Endodermal cell (in vitro differentiated cells): ENCODE measurements at regions not wholly inside any gene's neighbourhood (a gene's known extent, or its start where the extent isn't known, plus 50 kb on each side); places are given as distances from the start of the nearest gene placed in this dataset.

Source experiments
- DNase-seq: peaks from one replicate; pipeline ENCODE4 v3.0.0-alpha.2; 2017
- H3K27ac ChIP-seq: 2 replicates; pipeline ENCODE4 v1.5.1; 2013; ENCODE audit warnings: mild to moderate bottlenecking, low read depth, low read length, moderate library complexity
- H3K27me3 ChIP-seq: 2 replicates; pipeline ENCODE4 v1.6.1; 2013; ENCODE audit warnings: mild to moderate bottlenecking, low read length, moderate library complexity; ENCODE audit not compliant: insufficient read depth, control insufficient read depth, poor library complexity, severe bottlenecking
- H3K36me3 ChIP-seq: 2 replicates; pipeline ENCODE4 v1.7.0; 2013; ENCODE audit warnings: mild to moderate bottlenecking, low read length, moderate library complexity; ENCODE audit not compliant: control insufficient read depth, insufficient read depth
- H3K4me1 ChIP-seq: one replicate; pipeline ENCODE4 v1.7.0; 2013; ENCODE audit warnings: low read length; ENCODE audit not compliant: control insufficient read depth, insufficient read depth
- H3K4me3 ChIP-seq: 2 replicates; pipeline ENCODE4 v1.5.1; 2013; ENCODE audit warnings: mild to moderate bottlenecking, low read length, moderate library complexity
- H3K9ac ChIP-seq: 2 replicates; pipeline ENCODE4 v1.6.1; 2013; ENCODE audit warnings: mild to moderate bottlenecking, low read length, moderate library complexity; ENCODE audit not compliant: poor library complexity, severe bottlenecking; ENCODE audit errors: extremely low read depth
- H3K9me3 ChIP-seq: 2 replicates; pipeline ENCODE4 v1.6.1; 2013; ENCODE audit warnings: mild to moderate bottlenecking, low read length, moderate library complexity; ENCODE audit not compliant: control insufficient read depth
- H3K27ac Mint-ChIP-seq: 2 replicates; pipeline ENCODE4 v1.8.0; 2020; ENCODE audit warnings: mixed read lengths
- H3K27me3 Mint-ChIP-seq: 2 replicates; pipeline ENCODE4 v1.8.0; 2021; ENCODE audit warnings: mild to moderate bottlenecking, mixed read lengths; ENCODE audit not compliant: insufficient read depth
- H3K36me3 Mint-ChIP-seq: 2 replicates; pipeline ENCODE4 v1.8.0; 2020; ENCODE audit warnings: low read depth, mixed read lengths
- H3K4me1 Mint-ChIP-seq: 2 replicates; pipeline ENCODE4 v1.8.0; 2020; ENCODE audit warnings: mixed read lengths
- H3K4me3 Mint-ChIP-seq: 2 replicates; pipeline ENCODE4 v1.8.0; 2020; ENCODE audit warnings: mild to moderate bottlenecking, moderate library complexity, mixed read lengths
- H3K9me3 Mint-ChIP-seq: 2 replicates; pipeline ENCODE4 v1.8.0; 2020; ENCODE audit warnings: mild to moderate bottlenecking, mixed read lengths
- WGBS, 2 experiments: methylation state at CpG; one replicate each; pipeline versions ENCODE4 v1.1.5 to v1.1.7; 2013; ENCODE audit warnings: missing lambda C conversion rate in 2 of 2, mixed read lengths in 1 of 2; ENCODE audit not compliant: insufficient coverage in 1 of 2, insufficient read length in 1 of 2; 5-methylcytosine and 5-hydroxymethylcytosine counted together
- TF ChIP-seq, protein P1 (sequence below): fragments of 200-600 bp; sonication (generic); conservative IDR thresholded peaks from 2 replicates; pipeline ENCODE4 v1.5.0; 2021; ENCODE audit warnings: antibody characterized with exemption, mild to moderate bottlenecking

DNA sequence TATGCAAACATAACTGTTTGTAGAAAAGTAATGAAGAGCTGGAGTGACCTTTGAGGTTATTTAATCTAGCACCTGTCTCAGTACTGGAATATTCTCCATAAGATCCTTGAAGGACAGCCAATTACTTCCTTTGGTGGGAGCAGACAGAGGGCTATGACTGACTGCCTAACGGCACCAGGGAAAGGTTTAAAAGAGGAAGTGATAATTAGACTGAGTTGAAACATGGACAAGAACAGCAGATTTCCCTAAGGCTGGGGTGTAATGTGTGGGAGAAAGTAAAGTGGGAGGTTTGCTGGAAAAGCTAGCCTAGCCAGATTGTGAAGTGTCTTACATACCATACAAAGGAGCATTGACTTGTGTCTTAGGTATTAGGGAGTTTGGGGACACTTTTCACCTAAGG lies 191.3 kb upstream of the PCDH9 start:
- Mint-ChIP-seq H3K4me3 (no peak overlapping the region), H3K27ac (no peak overlapping the region), H3K9me3 (no peaks in the 10 kb centered on the region), H3K27me3 (no peaks in the 10 kb centered on the region), H3K36me3 (no peaks in the 10 kb centered on the region), H3K4me1 (no peaks in the 10 kb centered on the region)
- 88 to 100% methylated on average over 1 of the region's 1 CpG for WGBS, 2 experiments
- TF ChIP-seq, protein P1, sequence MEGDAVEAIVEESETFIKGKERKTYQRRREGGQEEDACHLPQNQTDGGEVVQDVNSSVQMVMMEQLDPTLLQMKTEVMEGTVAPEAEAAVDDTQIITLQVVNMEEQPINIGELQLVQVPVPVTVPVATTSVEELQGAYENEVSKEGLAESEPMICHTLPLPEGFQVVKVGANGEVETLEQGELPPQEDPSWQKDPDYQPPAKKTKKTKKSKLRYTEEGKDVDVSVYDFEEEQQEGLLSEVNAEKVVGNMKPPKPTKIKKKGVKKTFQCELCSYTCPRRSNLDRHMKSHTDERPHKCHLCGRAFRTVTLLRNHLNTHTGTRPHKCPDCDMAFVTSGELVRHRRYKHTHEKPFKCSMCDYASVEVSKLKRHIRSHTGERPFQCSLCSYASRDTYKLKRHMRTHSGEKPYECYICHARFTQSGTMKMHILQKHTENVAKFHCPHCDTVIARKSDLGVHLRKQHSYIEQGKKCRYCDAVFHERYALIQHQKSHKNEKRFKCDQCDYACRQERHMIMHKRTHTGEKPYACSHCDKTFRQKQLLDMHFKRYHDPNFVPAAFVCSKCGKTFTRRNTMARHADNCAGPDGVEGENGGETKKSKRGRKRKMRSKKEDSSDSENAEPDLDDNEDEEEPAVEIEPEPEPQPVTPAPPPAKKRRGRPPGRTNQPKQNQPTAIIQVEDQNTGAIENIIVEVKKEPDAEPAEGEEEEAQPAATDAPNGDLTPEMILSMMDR, result no peak
- Histone ChIP-seq H3K27me3 (no peaks in the 10 kb centered on the region), H3K9ac (no peak overlapping the region), H3K4me1 (no peaks in the 10 kb centered on the region), H3K36me3 (no peaks in the 10 kb centered on the region), H3K4me3 (no peak overlapping the region), H3K9me3 (no peaks in the 10 kb centered on the region), H3K27ac (no peak overlapping the region)
- no peak for DNase-seq

DNA sequence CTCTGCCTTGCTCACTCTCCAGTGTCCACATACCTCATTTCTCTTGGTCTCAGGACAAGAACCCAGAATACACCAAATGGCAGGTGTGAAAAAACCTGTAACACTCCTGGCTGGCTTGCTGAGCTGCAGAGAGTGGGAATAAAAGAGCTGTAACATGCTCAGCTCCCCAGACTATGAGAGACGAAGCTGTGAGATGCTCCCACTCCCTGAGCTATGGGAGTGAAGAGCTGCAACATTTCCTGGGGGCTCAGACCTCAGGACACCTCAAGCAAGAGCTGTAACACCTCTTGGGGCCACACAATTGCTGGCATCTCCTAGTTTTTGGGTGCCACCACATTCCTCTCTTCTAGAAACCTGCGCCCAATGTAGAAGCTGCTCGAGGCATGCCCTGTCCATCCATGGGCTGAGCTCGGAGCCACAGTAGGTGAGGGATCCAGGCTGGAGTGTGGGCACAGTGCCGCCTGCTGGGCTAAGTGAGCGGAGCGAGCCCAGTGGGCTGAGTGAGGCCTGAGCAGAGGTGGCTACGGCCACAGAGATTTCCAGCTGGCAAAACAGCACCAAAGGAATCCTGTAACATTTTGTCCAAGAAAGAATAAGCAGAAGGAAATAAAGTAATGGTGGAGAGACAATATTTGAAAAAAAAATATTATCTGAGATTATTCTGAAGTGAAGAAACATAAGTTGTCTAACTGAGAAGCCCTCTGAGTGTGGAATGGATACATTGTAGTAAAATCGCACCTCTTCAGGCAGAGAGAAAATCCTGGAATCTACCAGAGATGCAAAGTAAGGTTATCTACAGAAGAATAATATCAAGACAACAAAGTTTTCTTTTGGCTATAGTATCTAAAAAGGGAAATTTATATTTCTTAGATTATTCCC lies 186.2 kb upstream of the PCDH9 start:
- H3K9me3 ChIP-seq, result no peaks in the 10 kb centered on the region
- Mint-ChIP-seq H3K4me1 (no peaks in the 10 kb centered on the region), H3K27me3 (no peaks in the 10 kb centered on the region), H3K9me3 (no peaks in the 10 kb centered on the region), H3K27ac (no peak overlapping the region), H3K4me3 (no peak overlapping the region), H3K36me3 (no peaks in the 10 kb centered on the region)
- no peak overlapping the region for H3K9ac ChIP-seq
- TF ChIP-seq, protein P1, result peak; percentile 95
- 59 to 64% methylated on average over 8 to 9 of the region's 9 CpGs for WGBS, 2 experiments
- no peak overlapping the region for H3K27ac ChIP-seq
- H3K36me3 ChIP-seq, result no peaks in the 10 kb centered on the region
- no peak overlapping the region for H3K4me3 ChIP-seq
- no peaks in the 10 kb centered on the region for H3K4me1 ChIP-seq
- H3K27me3 ChIP-seq, result no peaks in the 10 kb centered on the region
- peak; percentile 93 for DNase-seq

DNA sequence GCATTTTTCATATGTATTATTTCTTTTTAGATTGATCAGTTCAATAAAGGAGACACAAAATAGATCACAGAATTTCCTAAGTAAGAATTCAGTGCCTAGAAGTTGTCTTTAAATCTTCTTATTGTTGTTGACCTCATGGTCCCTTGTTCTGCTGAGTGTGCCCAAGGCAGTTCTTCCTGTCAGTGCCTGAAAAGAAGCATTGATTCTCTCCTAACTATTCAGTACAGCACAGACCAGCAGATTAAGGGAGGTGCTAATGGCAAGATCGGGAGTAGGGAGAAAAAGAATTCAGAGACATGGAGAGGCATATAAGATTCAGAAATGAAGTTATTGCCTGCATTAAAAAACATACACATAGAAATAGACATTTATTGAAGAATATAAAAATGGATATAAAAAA lies 180.5 kb upstream of the PCDH9 start:
- no peaks in the 10 kb centered on the region for H3K9me3 ChIP-seq
- H3K4me1 Mint-ChIP-seq, result peaks cover 3% of the 10 kb centered on the region
- no peaks in the 10 kb centered on the region for H3K27me3 Mint-ChIP-seq
- no peaks in the 10 kb centered on the region for H3K36me3 Mint-ChIP-seq
- no peaks in the 10 kb centered on the region for H3K27me3 ChIP-seq
- no peak overlapping the region for H3K4me3 ChIP-seq
- no peak overlapping the region for H3K27ac Mint-ChIP-seq
- H3K27ac ChIP-seq, result no peak overlapping the region
- TF ChIP-seq, protein P1, result no peak
- no CpG with 5 or more reads among the region's 1 CpG for WGBS, 2 experiments
- H3K9me3 Mint-ChIP-seq, result no peaks in the 10 kb centered on the region
- no peak overlapping the region for H3K4me3 Mint-ChIP-seq
- no peaks in the 10 kb centered on the region for H3K4me1 ChIP-seq
- H3K9ac ChIP-seq, result no peak overlapping the region
- no peaks in the 10 kb centered on the region for H3K36me3 ChIP-seq
- no peak for DNase-seq
